ENCODE measurements at regions not wholly inside any gene's neighbourhood (a gene's known extent, or its start where the extent isn't known, plus 50 kb on each side); places are given as distances from the start of the nearest gene placed in this dataset.

- no peak overlapping the region for H3K4me3 ChIP-seq (replicated peaks; ENCODE audit: insufficient read depth, low read length)
- DNase-seq (ENCODE audit: low read depth in 1 of 2, low spot score in 1 of 2) = no peak
- no peaks in the 10 kb centered on the region for H3K27me3 ChIP-seq (ENCODE audit: insufficient read depth, poor library complexity, severe bottlenecking)
- TF ChIP-seq POLR2AphosphoS5 (IDR thresholded peaks at IDR 0.05; ENCODE audit: low read depth) (no peak), REST (IDR thresholded peaks at IDR 0.05; ENCODE audit: insufficient replicate concordance, low read depth) (no peak), CTCF (IDR thresholded peaks at IDR 0.05; ENCODE audit: insufficient read depth, low read length) (no peak), SPI1 (IDR thresholded peaks at IDR 0.05; ENCODE audit: borderline replicate concordance, low read depth) (no peak), GABPA (IDR thresholded peaks at IDR 0.05; ENCODE audit: low read depth) (no peak)
- no peak overlapping the region for H3K27ac ChIP-seq (replicated peaks)
Observed at GRCh38 chr2:77831898-77832297, 309.7 kb upstream of the LRRTM4 start.

- TF ChIP-seq SPI1 (IDR thresholded peaks at IDR 0.05; ENCODE audit: borderline replicate concordance, low read depth) = no peak
- DNase-seq (ENCODE audit: low read depth in 1 of 2, low spot score in 1 of 2) = no peak
Observed at GRCh38 chr2:77834360-77835002, 312.3 kb upstream of the LRRTM4 start.

GRCh38 chr2:77838441-77838840, 316.3 kb upstream of the LRRTM4 start:
- H3K27me3 ChIP-seq (ENCODE audit: insufficient read depth, poor library complexity, severe bottlenecking) = no peaks in the 10 kb centered on the region
- DNase-seq (ENCODE audit: low read depth in 1 of 2, low spot score in 1 of 2) = no peak
- no peak overlapping the region for H3K4me3 ChIP-seq (replicated peaks; ENCODE audit: insufficient read depth, low read length)
- H3K27ac ChIP-seq (replicated peaks) = no peak overlapping the region
- TF ChIP-seq CTCF (IDR thresholded peaks at IDR 0.05; ENCODE audit: insufficient read depth, low read length) = no peak
- TF ChIP-seq POLR2AphosphoS5 (IDR thresholded peaks at IDR 0.05; ENCODE audit: low read depth) = no peak
- TF ChIP-seq GABPA (IDR thresholded peaks at IDR 0.05; ENCODE audit: low read depth) = no peak
- no peak for TF ChIP-seq SPI1 (IDR thresholded peaks at IDR 0.05; ENCODE audit: borderline replicate concordance, low read depth)
- no peak for TF ChIP-seq REST (IDR thresholded peaks at IDR 0.05; ENCODE audit: insufficient replicate concordance, low read depth)

More at GRCh38 chr2:77834360-77835002, 312.3 kb upstream of the LRRTM4 start:
- no peaks in the 10 kb centered on the region for H3K27me3 ChIP-seq (ENCODE audit: insufficient read depth, poor library complexity, severe bottlenecking)
- H3K4me3 ChIP-seq (replicated peaks; ENCODE audit: insufficient read depth, low read length) = no peak overlapping the region
- no peak overlapping the region for H3K27ac ChIP-seq (replicated peaks)

- no peak overlapping the region for H3K27ac ChIP-seq (replicated peaks)
- no peak overlapping the region for H3K4me3 ChIP-seq (replicated peaks; ENCODE audit: insufficient read depth, low read length)
- TF ChIP-seq CTCF (IDR thresholded peaks at IDR 0.05; ENCODE audit: insufficient read depth, low read length) = no peak
- no peak for TF ChIP-seq GABPA (IDR thresholded peaks at IDR 0.05; ENCODE audit: low read depth)
- no peak for TF ChIP-seq SPI1 (IDR thresholded peaks at IDR 0.05; ENCODE audit: borderline replicate concordance, low read depth)
- no peak for TF ChIP-seq POLR2AphosphoS5 (IDR thresholded peaks at IDR 0.05; ENCODE audit: low read depth)
- no peak for TF ChIP-seq REST (IDR thresholded peaks at IDR 0.05; ENCODE audit: insufficient replicate concordance, low read depth)
- DNase-seq (ENCODE audit: low read depth in 1 of 2, low spot score in 1 of 2) = no peak
- no peaks in the 10 kb centered on the region for H3K27me3 ChIP-seq (ENCODE audit: insufficient read depth, poor library complexity, severe bottlenecking)
Observed at GRCh38 chr2:77839102-77839501, 316.9 kb upstream of the LRRTM4 start.
